Karpas-422 (cell line): ENCODE measurements at regions not wholly inside any gene's neighbourhood (a gene's known extent, or its start where the extent isn't known, plus 50 kb on each side); places are given as distances from the start of the nearest gene placed in this dataset.

Experiments
- DNase-seq: peaks from one replicate; pipeline ENCODE4 v3.0.0-alpha.2; 2015
- H2AFZ ChIP-seq: fragments of 200-600 bp; sonication (generic); 2 replicates; pipeline ENCODE4 v1.6.1; 2014; ENCODE audit warnings: antibody characterized with exemption, low read length, mixed read lengths
- H3K27ac ChIP-seq: fragments of 200-600 bp; sonication (generic); 2 replicates; pipeline ENCODE4 v1.5.1; 2014; ENCODE audit warnings: mild to moderate bottlenecking, low read length, moderate library complexity
- H3K27me3 ChIP-seq: fragments of 200-600 bp; sonication (generic); 2 replicates; pipeline ENCODE4 v1.6.1; 2014; ENCODE audit warnings: low read length, mixed read lengths
- H3K36me3 ChIP-seq: fragments of 200-600 bp; sonication (generic); 2 replicates; pipeline ENCODE4 v1.6.1; 2014; ENCODE audit warnings: low read length, mixed read lengths; ENCODE audit not compliant: insufficient read depth
- H3K4me1 ChIP-seq: fragments of 200-600 bp; sonication (generic); 2 replicates; pipeline ENCODE4 v1.6.1; 2014; ENCODE audit warnings: mild to moderate bottlenecking, low read length, mixed read lengths
- H3K4me2 ChIP-seq: fragments of 200-600 bp; sonication (generic); 2 replicates; pipeline ENCODE4 v1.6.1; 2014; ENCODE audit warnings: low read length, low read depth, mild to moderate bottlenecking; ENCODE audit not compliant: poor library complexity, severe bottlenecking
- H3K4me3 ChIP-seq: fragments of 200-600 bp; sonication (generic); 2 replicates; pipeline ENCODE4 v1.5.1; 2014; ENCODE audit warnings: mild to moderate bottlenecking, antibody characterized with exemption, low read length, mixed read lengths
- H3K79me2 ChIP-seq: fragments of 200-600 bp; sonication (generic); 2 replicates; pipeline ENCODE4 v1.6.1; 2014; ENCODE audit warnings: mild to moderate bottlenecking, low read length, mixed read lengths
- H3K9ac ChIP-seq: fragments of 200-600 bp; sonication (generic); 2 replicates; pipeline ENCODE4 v1.6.0; 2014; ENCODE audit warnings: low read length
- H3K9me2 ChIP-seq: fragments of 200-600 bp; sonication (generic), shearing (Covaris generic); replicated peaks from 2 replicates; pipeline ENCODE4 v1.6.0; 2014; ENCODE audit warnings: mild to moderate bottlenecking, low read length, moderate library complexity; ENCODE audit not compliant: insufficient read depth
- H3K9me3 ChIP-seq: fragments of 300-700, 200-600 bp; sonication (generic); 2 replicates; pipeline ENCODE4 v1.6.1; 2014; ENCODE audit warnings: low read length, mixed read lengths
- H4K20me1 ChIP-seq: fragments of 200-600 bp; sonication (generic); 2 replicates; pipeline ENCODE4 v1.6.1; 2014; ENCODE audit warnings: mild to moderate bottlenecking, antibody characterized with exemption, low read length, low read depth; ENCODE audit not compliant: insufficient read depth

DNA sequence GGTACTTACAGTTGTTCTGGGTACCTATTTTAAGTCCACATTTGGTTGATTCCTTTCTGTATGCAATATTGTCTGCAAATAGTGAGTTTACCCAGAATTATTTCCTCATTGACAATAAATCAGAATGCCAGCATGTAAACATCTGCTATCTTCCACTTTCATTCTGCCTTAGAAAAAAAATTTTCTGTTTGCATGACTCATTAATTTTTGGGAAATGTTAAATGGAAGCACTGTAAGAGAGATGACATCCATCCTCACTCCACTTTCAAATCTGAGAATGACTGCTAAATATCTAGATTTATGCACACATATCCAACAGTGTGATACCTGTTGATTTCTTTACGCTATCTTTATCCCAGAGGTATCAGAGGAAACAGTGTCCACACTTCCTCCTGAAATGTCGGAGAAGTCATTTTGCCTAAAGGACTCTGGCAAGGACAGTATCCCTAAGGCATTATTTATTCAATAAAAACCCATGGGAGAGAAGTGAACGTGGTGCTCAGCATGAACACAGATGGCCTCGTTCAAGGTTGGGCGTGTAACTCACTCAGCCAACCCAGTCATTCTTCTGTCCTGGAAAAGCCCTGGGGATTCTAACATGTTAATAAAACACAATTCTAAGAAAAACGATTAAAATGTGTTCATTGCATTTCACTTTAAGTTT is 780.9 kb downstream of the QKI start:
- no peaks in the 10 kb centered on the region for H3K79me2 ChIP-seq
- no peaks in the 10 kb centered on the region for H3K4me1 ChIP-seq
- no peak for DNase-seq
- no peak overlapping the region for H2AFZ ChIP-seq
- H3K9me2 ChIP-seq: no peaks in the 10 kb centered on the region
- peaks cover 13% of the 10 kb centered on the region; the same call in 1 of the 2 replicates for H3K9me3 ChIP-seq
- no peaks in the 10 kb centered on the region for H3K27me3 ChIP-seq
- H3K36me3 ChIP-seq: no peaks in the 10 kb centered on the region
- H3K9ac ChIP-seq: no peak overlapping the region
- H3K4me2 ChIP-seq: no peak overlapping the region
- H3K4me3 ChIP-seq: no peak overlapping the region
- no peaks in the 10 kb centered on the region for H4K20me1 ChIP-seq
- no peak overlapping the region for H3K27ac ChIP-seq

GRCh38 chr6:164188861-164189260 is 774.3 kb downstream of the QKI start:
- no peaks in the 10 kb centered on the region for H4K20me1 ChIP-seq
- no peak overlapping the region for H3K4me3 ChIP-seq
- H3K9ac ChIP-seq: no peak overlapping the region
- peaks cover 5% of the 10 kb centered on the region; the same call in 1 of the 2 replicates for H3K9me3 ChIP-seq
- no peaks in the 10 kb centered on the region for H3K4me1 ChIP-seq
- DNase-seq: no peak
- no peak overlapping the region for H2AFZ ChIP-seq
- no peak overlapping the region for H3K4me2 ChIP-seq
- H3K27ac ChIP-seq: no peak overlapping the region
- no peaks in the 10 kb centered on the region for H3K79me2 ChIP-seq
- no peaks in the 10 kb centered on the region for H3K36me3 ChIP-seq
- no peaks in the 10 kb centered on the region for H3K27me3 ChIP-seq
- H3K9me2 ChIP-seq: no peaks in the 10 kb centered on the region

DNA sequence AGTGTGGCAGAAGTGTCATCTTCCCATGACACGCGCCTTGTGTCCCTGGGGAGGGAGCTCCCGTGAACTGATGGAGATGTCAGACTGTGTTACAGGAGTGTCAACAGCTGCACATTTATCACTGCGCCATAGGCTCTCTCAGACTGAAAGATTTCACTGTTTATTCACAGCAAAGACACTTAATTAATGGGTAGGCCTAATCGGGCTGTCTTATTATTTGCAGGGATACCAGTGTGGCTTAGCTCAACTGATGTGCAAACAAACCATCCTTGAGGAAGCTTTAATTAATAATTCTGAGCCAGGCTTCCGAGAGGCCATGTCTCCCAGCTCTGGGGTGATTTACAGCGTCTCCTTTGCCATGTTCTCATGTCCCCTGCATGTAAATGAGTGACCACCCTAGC is 771.0 kb downstream of the QKI start:
- H3K4me3 ChIP-seq: no peak overlapping the region
- H3K9me3 ChIP-seq: 0 out of 2 replicates have a peak, but pooled peaks cover 3% of the 10 kb centered on the region
- no peaks in the 10 kb centered on the region for H4K20me1 ChIP-seq
- H3K4me2 ChIP-seq: no peak overlapping the region
- H3K36me3 ChIP-seq: no peaks in the 10 kb centered on the region
- no peak for DNase-seq
- H3K79me2 ChIP-seq: no peaks in the 10 kb centered on the region
- H3K4me1 ChIP-seq: no peaks in the 10 kb centered on the region
- H3K27ac ChIP-seq: no peak overlapping the region
- no peaks in the 10 kb centered on the region for H3K9me2 ChIP-seq
- H3K9ac ChIP-seq: no peak overlapping the region
- no peaks in the 10 kb centered on the region for H3K27me3 ChIP-seq
- no peak overlapping the region for H2AFZ ChIP-seq

GRCh38 chr6:164184410-164184809 is 769.9 kb downstream of the QKI start:
- Histone ChIP-seq H3K36me3 (no peaks in the 10 kb centered on the region), H3K4me1 (no peaks in the 10 kb centered on the region), H3K9ac (no peak overlapping the region), H3K79me2 (no peaks in the 10 kb centered on the region), H3K4me2 (no peak overlapping the region), H3K4me3 (no peak overlapping the region), H3K9me2 (no peaks in the 10 kb centered on the region), H2AFZ (no peak overlapping the region), H4K20me1 (no peaks in the 10 kb centered on the region), H3K27ac (no peak overlapping the region), H3K9me3 (0 out of 2 replicates have a peak, but pooled peaks cover 8% of the 10 kb centered on the region), H3K27me3 (no peaks in the 10 kb centered on the region)
- DNase-seq: no peak

DNA sequence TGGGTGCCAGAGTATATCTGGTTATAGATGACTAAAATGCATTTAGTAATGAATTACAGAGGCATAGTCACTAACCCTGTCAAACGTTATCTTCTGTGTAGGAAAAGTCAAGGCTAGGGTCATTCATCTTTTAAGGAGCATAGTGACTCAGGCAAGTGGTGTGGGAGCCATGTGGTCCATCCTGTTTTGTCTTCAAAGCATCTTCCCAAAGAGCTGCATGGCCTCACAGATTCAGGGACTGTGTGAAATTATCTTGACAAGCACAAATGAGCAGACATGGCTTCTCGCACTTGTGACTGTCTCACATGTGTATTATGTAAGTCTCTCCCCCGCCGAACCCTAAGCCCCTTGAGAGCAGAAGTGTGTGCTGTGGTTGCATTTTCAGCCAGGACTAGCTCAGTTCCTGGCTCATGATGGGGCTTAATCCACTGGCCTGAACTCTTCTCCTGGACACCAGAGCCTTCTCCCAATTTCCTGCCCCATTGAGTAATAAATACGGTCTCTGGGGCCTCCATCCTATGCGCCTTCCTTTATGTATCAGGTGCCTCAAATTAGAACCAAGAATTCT is 769.1 kb downstream of the QKI start:
- Histone ChIP-seq H3K9me3 (0 out of 2 replicates have a peak, but pooled peaks cover 8% of the 10 kb centered on the region), H3K79me2 (no peaks in the 10 kb centered on the region), H3K27me3 (no peaks in the 10 kb centered on the region), H3K4me3 (no peak overlapping the region), H3K4me1 (no peaks in the 10 kb centered on the region), H3K9ac (no peak overlapping the region), H3K4me2 (no peak overlapping the region), H4K20me1 (no peaks in the 10 kb centered on the region), H3K36me3 (no peaks in the 10 kb centered on the region), H3K27ac (no peak overlapping the region), H3K9me2 (no peaks in the 10 kb centered on the region), H2AFZ (no peak overlapping the region)
- DNase-seq: no peak

DNA sequence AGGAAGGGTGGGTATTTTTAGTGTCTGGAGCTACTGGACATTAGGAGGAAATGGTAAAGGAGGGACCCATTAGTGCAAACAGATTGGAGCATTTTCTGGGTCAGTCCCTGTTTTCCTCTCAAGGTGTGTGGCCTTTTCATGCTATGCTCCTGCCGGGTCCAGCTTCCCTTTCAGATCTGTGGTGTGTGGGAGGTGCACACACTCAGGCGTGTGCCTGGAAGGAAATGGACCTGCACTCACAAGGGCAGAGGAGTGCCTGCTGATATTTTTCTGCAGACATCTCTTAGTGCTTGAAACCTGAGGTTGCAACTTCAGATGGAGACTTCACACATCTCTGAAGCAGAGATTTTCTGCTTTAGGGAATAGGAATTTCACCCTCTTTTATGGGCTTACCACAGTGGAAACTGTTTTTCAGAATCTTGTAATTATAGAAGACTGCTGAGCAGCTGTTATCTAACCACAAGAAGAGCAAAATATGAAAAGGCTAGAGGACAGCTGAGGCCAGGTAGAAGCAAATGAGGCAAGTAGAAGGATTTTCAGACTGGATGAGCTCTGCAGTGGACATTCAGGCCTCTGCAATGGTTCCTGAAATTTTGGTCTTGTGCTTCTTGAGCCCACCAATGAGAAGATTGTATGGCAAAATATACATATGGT is 764.3 kb downstream of the QKI start:
- Histone ChIP-seq H3K4me2 (no peak overlapping the region), H3K9me2 (no peaks in the 10 kb centered on the region), H3K9ac (no peak overlapping the region), H3K79me2 (no peaks in the 10 kb centered on the region), H2AFZ (no peak overlapping the region), H3K27ac (no peak overlapping the region), H4K20me1 (no peaks in the 10 kb centered on the region), H3K4me1 (no peaks in the 10 kb centered on the region), H3K27me3 (no peaks in the 10 kb centered on the region), H3K4me3 (no peak overlapping the region), H3K36me3 (no peaks in the 10 kb centered on the region), H3K9me3 (0 out of 2 replicates have a peak, but pooled peaks cover 8% of the 10 kb centered on the region)
- no peak for DNase-seq

DNA sequence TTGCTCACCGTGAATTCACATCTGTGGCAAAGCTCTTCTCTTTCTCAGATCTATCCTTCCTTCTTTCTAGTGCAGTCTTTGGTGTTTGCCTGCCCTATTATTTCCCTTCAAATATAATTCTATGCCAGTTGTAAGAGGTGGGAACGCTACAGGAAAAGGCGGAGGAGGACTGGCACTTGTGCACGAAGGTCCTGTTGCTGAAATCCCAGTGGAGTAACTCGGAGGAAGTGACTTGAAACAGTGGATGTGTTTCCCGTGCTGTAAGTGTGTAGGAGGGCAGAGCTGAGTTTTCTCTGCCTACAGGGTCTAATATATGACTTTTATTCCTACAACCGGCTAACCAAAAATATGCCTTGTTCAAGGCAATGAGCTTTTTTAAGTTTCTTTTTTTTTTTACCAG is 754.8 kb downstream of the QKI start:
- H3K9me2 ChIP-seq: no peaks in the 10 kb centered on the region
- no peak for DNase-seq
- H3K27me3 ChIP-seq: no peaks in the 10 kb centered on the region
- H3K4me2 ChIP-seq: no peak overlapping the region
- H3K4me3 ChIP-seq: no peak overlapping the region
- H3K9me3 ChIP-seq: peaks cover 5% of the 10 kb centered on the region; the same call in 1 of the 2 replicates
- no peaks in the 10 kb centered on the region for H3K79me2 ChIP-seq
- H3K27ac ChIP-seq: no peak overlapping the region
- H4K20me1 ChIP-seq: no peaks in the 10 kb centered on the region
- no peaks in the 10 kb centered on the region for H3K4me1 ChIP-seq
- no peaks in the 10 kb centered on the region for H3K36me3 ChIP-seq
- H2AFZ ChIP-seq: no peak overlapping the region
- H3K9ac ChIP-seq: no peak overlapping the region

GRCh38 chr6:164168595-164168994 is 754.1 kb downstream of the QKI start:
- no peak overlapping the region for H2AFZ ChIP-seq
- no peak overlapping the region for H3K4me2 ChIP-seq
- H4K20me1 ChIP-seq: no peaks in the 10 kb centered on the region
- no peaks in the 10 kb centered on the region for H3K79me2 ChIP-seq
- no peak overlapping the region for H3K4me3 ChIP-seq
- no peaks in the 10 kb centered on the region for H3K27me3 ChIP-seq
- H3K9ac ChIP-seq: no peak overlapping the region
- no peaks in the 10 kb centered on the region for H3K36me3 ChIP-seq
- peaks cover 5% of the 10 kb centered on the region; the same call in 1 of the 2 replicates for H3K9me3 ChIP-seq
- no peak overlapping the region for H3K27ac ChIP-seq
- DNase-seq: no peak
- H3K9me2 ChIP-seq: no peaks in the 10 kb centered on the region
- H3K4me1 ChIP-seq: no peaks in the 10 kb centered on the region
